Epithelial cell of esophagus (primary cell): ENCODE measurements at regions not wholly inside any gene's neighbourhood (a gene's known extent, or its start where the extent isn't known, plus 50 kb on each side); places are given as distances from the start of the nearest gene placed in this dataset.
"Not testable (repeated sequence)": the region's sequence is repeated elsewhere in the genome, so short reads cannot be mapped to it uniquely, and the experiment has no call there.

Experiments
- DNase-seq: peaks from one replicate; pipeline ENCODE4 v3.0.0; 2010; ENCODE audit warnings: low read depth
- H3K4me3 ChIP-seq: 2 replicates; pipeline ENCODE4 v1.5.1; 2011; ENCODE audit warnings: mild to moderate bottlenecking, low read length, control low read depth
- TF ChIP-seq, protein P1 (sequence below): IDR thresholded peaks from 2 replicates; pipeline ENCODE4 v1.5.1; 2011; ENCODE audit warnings: low read depth, mild to moderate bottlenecking, low read length, control low read depth, inconsistent platforms; ENCODE audit not compliant: insufficient read depth; ENCODE audit errors: missing control alignments

DNA sequence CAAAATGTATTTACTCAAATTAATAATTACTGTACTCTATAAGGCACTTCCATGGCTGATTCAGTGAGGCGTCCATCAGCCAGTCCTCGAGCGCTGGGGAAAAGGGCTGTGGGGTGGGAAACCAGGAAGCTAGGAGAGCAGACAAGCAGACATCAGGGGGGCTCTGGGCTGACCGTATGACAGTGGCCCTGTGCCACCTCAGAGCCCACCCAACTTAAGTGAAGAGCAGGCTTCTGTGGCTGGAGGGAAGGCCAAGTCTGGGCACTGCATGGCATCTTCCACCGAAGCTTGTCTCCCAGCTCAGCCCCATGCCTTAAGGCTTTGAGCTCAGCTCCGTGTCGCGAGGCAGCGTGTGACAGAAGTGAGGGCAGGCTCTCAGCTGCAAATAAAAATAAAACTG, 464.5 kb upstream of the ZMIZ1 start:
- TF ChIP-seq, protein P1, sequence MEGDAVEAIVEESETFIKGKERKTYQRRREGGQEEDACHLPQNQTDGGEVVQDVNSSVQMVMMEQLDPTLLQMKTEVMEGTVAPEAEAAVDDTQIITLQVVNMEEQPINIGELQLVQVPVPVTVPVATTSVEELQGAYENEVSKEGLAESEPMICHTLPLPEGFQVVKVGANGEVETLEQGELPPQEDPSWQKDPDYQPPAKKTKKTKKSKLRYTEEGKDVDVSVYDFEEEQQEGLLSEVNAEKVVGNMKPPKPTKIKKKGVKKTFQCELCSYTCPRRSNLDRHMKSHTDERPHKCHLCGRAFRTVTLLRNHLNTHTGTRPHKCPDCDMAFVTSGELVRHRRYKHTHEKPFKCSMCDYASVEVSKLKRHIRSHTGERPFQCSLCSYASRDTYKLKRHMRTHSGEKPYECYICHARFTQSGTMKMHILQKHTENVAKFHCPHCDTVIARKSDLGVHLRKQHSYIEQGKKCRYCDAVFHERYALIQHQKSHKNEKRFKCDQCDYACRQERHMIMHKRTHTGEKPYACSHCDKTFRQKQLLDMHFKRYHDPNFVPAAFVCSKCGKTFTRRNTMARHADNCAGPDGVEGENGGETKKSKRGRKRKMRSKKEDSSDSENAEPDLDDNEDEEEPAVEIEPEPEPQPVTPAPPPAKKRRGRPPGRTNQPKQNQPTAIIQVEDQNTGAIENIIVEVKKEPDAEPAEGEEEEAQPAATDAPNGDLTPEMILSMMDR, result no peak
- H3K4me3 ChIP-seq, result no peak overlapping the region
- DNase-seq, result no peak

GRCh38 chr10:78604721-78605120, 464.0 kb upstream of the ZMIZ1 start:
- no peak overlapping the region for H3K4me3 ChIP-seq
- TF ChIP-seq, protein P1, result no peak
- no peak for DNase-seq

GRCh38 chr10:78605800-78606350, 462.9 kb upstream of the ZMIZ1 start:
- peak; percentile 67 for DNase-seq
- no peak overlapping the region for H3K4me3 ChIP-seq
- TF ChIP-seq, protein P1, result peak; percentile 13

DNA sequence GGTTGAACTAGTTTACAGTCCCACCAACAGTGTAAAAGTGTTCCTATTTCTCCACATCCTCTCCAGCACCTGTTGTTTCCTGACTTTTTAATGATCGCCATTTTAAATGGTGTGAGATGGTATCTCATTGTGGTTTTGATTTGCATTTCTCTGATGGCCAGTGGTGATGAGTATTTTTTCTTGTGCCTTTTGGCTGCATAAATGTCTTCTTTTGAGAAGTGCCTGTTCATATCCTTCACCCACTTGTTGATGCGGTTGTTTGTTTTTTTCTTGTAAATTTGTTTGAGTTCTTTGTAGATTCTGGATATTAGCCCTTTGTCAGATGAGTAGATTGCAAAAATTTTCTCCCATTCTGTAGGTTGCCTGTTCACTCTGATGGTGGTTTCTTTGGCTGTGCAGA, 462.0 kb upstream of the ZMIZ1 start:
- DNase-seq, H3K4me3 ChIP-seq: not testable (repeated sequence)

GRCh38 chr10:78609976-78610375, 458.8 kb upstream of the ZMIZ1 start:
- DNase-seq, result no peak
- H3K4me3 ChIP-seq, result no peak overlapping the region
- TF ChIP-seq, protein P1, result no peak

DNA sequence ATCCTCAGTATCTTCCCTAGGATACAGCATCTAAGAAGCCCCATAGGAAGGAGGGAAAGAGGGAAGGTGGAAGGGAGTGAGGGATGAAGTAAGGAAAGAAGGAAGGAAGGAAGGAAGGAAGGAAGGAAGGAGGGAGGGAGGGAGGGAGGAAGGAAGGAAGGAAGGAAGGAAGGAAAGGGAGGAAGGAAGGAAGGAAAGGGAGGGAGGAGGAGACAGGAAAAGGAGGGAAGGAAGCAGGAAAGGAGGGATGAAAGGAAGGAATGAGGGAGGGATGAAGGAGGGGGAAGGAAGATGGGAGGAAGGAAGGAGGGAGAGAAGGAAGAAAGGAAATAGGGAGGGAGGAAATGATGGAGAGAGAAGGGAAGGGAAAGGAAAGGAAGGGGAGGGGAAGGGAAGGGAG, 455.6 kb upstream of the ZMIZ1 start:
- TF ChIP-seq, protein P1, result no peak
- no peak overlapping the region for H3K4me3 ChIP-seq
- no peak for DNase-seq

GRCh38 chr10:78614267-78614666, 454.5 kb upstream of the ZMIZ1 start:
- no peak for DNase-seq
- TF ChIP-seq, protein P1, result no peak
- H3K4me3 ChIP-seq, result no peak overlapping the region
